WTC11 (cell line): ENCODE measurements at regions not wholly inside any gene's neighbourhood (a gene's known extent, or its start where the extent isn't known, plus 50 kb on each side); places are given as distances from the start of the nearest gene placed in this dataset.

Experiments used
- MYBL2 ChIP-seq: sonication (generic); formaldehyde crosslinking; IDR thresholded peaks from 2 replicates; pipeline ENCODE4 v1.8.1; 2023; ENCODE audit warnings: mild to moderate bottlenecking, moderate library complexity, missing genetic modification reagents
- ZNF219 ChIP-seq: sonication (generic); formaldehyde crosslinking; IDR thresholded peaks from 2 replicates; pipeline ENCODE4 v1.8.0; 2023; ENCODE audit warnings: missing genetic modification reagents, mild to moderate bottlenecking, borderline replicate concordance
- ZNF423 ChIP-seq: fragments of 250-450 bp; sonication (Bioruptor Pico); IDR thresholded peaks from 2 replicates; pipeline ENCODE4 v2.1.2; 2022; ENCODE audit warnings: mild to moderate bottlenecking, moderate library complexity
- TF ChIP-seq, protein P1 (sequence below): fragments of 200-600 bp; IDR thresholded peaks from 2 replicates; pipeline ENCODE4 v1.8.0; 2022; ENCODE audit warnings: antibody characterized with exemption

- TF ChIP-seq, protein P1, sequence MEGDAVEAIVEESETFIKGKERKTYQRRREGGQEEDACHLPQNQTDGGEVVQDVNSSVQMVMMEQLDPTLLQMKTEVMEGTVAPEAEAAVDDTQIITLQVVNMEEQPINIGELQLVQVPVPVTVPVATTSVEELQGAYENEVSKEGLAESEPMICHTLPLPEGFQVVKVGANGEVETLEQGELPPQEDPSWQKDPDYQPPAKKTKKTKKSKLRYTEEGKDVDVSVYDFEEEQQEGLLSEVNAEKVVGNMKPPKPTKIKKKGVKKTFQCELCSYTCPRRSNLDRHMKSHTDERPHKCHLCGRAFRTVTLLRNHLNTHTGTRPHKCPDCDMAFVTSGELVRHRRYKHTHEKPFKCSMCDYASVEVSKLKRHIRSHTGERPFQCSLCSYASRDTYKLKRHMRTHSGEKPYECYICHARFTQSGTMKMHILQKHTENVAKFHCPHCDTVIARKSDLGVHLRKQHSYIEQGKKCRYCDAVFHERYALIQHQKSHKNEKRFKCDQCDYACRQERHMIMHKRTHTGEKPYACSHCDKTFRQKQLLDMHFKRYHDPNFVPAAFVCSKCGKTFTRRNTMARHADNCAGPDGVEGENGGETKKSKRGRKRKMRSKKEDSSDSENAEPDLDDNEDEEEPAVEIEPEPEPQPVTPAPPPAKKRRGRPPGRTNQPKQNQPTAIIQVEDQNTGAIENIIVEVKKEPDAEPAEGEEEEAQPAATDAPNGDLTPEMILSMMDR = no peak
- TF ChIP-seq MYBL2 (CRISPR knock-in tag) (no peak), ZNF423 (CRISPR knock-in tag) (no peak), ZNF219 (CRISPR knock-in tag) (no peak)
Observed at GRCh38 chr10:69687426-69687825, 57.4 kb downstream of the FAM241B start.
